Skeletal muscle satellite cell (primary cell): ENCODE measurements at regions not wholly inside any gene's neighbourhood (a gene's known extent, or its start where the extent isn't known, plus 50 kb on each side); places are given as distances from the start of the nearest gene placed in this dataset.

ENCODE experiments used
- H3K27me3 ChIP-seq: 2 replicates; pipeline ENCODE4 v1.7.0; 2013; ENCODE audit warnings: low read length; ENCODE audit not compliant: control insufficient read depth, insufficient read depth
- H3K36me3 ChIP-seq: 2 replicates; pipeline ENCODE4 v1.7.0; 2013; ENCODE audit warnings: mild to moderate bottlenecking, control low read depth, low read length; ENCODE audit not compliant: insufficient read depth
- H3K4me1 ChIP-seq: 2 replicates; pipeline ENCODE4 v1.7.0; 2013; ENCODE audit warnings: low read length; ENCODE audit not compliant: control insufficient read depth, insufficient read depth
- H3K4me2 ChIP-seq: 2 replicates; pipeline ENCODE4 v1.7.0; 2013; ENCODE audit warnings: mild to moderate bottlenecking, low read length
- H3K4me3 ChIP-seq: 2 replicates; pipeline ENCODE4 v1.7.0; 2013; ENCODE audit warnings: low read length
- H3K9ac ChIP-seq: 2 replicates; pipeline ENCODE4 v1.7.0; 2013; ENCODE audit warnings: mild to moderate bottlenecking, low read depth, low read length, moderate library complexity
- H3K9me3 ChIP-seq: replicated peaks from 2 replicates; pipeline ENCODE4 v1.7.0; 2013; ENCODE audit warnings: mild to moderate bottlenecking, control low read depth, low read length

GRCh38 chr6:124907596-124907995 is 54.6 kb upstream of the RNF217 start:
- no peaks in the 10 kb centered on the region for H3K27me3 ChIP-seq
- no peaks in the 10 kb centered on the region for H3K4me1 ChIP-seq
- H3K9me3 ChIP-seq, result no peaks in the 10 kb centered on the region
- no peaks in the 10 kb centered on the region for H3K36me3 ChIP-seq
- no peak overlapping the region for H3K9ac ChIP-seq
- no peak overlapping the region for H3K4me2 ChIP-seq
- no peak overlapping the region for H3K4me3 ChIP-seq
